GM12872 (cell line): ENCODE measurements at regions not wholly inside any gene's neighbourhood (a gene's known extent, or its start where the extent isn't known, plus 50 kb on each side); places are given as distances from the start of the nearest gene placed in this dataset.

Source experiments
- CTCF ChIP-seq: IDR thresholded peaks from 3 replicates; pipeline ENCODE4 v1.5.1; 2011; ENCODE audit warnings: low read depth, mild to moderate bottlenecking, low read length, moderate library complexity; ENCODE audit not compliant: insufficient read depth

GRCh38 chr21:16585896-16586295 lies 856.1 kb downstream of the USP25 start:
- no peak for TF ChIP-seq CTCF

GRCh38 chr21:16587141-16587581 lies 857.4 kb downstream of the USP25 start:
- no peak for TF ChIP-seq CTCF

GRCh38 chr21:16587681-16588375 lies 858.0 kb downstream of the USP25 start:
- no peak for TF ChIP-seq CTCF

- no peak for TF ChIP-seq CTCF
These were observed 858.7 kb downstream of the USP25 start for GRCh38 chr21:16588433-16588860.

- TF ChIP-seq CTCF: no peak
These were observed 859.5 kb downstream of the USP25 start for GRCh38 chr21:16589006-16589898.

- no peak for TF ChIP-seq CTCF
These were observed 860.4 kb downstream of the USP25 start for GRCh38 chr21:16590186-16590585.

- TF ChIP-seq CTCF: no peak
These were observed 861.0 kb downstream of the USP25 start for GRCh38 chr21:16590641-16591292.
